Upper lobe of left lung (tissue), 4 donors: ENCODE measurements at regions not wholly inside any gene's neighbourhood (a gene's known extent, or its start where the extent isn't known, plus 50 kb on each side); places are given as distances from the start of the nearest gene placed in this dataset.

ENCODE experiments used
- EP300 ChIP-seq, 4 donors: sonication (generic); formaldehyde crosslinking; IDR thresholded peaks; one replicate each; pipeline ENCODE4 v1.5.1; 2017; ENCODE audit warnings: antibody characterized with exemption in 4 of 4, control low read depth in 2 of 4
- TF ChIP-seq, protein P1 (sequence below), 6 experiments: fragments of 450-650 bp in 4 of 6; fragments of 200-600 bp in 2 of 6; sonication (generic) in 2 of 6; IDR thresholded peaks; one replicate each; pipeline ENCODE4 v1.5.1; 2016 to 2019; ENCODE audit warnings: antibody characterized with exemption in 6 of 6

DNA sequence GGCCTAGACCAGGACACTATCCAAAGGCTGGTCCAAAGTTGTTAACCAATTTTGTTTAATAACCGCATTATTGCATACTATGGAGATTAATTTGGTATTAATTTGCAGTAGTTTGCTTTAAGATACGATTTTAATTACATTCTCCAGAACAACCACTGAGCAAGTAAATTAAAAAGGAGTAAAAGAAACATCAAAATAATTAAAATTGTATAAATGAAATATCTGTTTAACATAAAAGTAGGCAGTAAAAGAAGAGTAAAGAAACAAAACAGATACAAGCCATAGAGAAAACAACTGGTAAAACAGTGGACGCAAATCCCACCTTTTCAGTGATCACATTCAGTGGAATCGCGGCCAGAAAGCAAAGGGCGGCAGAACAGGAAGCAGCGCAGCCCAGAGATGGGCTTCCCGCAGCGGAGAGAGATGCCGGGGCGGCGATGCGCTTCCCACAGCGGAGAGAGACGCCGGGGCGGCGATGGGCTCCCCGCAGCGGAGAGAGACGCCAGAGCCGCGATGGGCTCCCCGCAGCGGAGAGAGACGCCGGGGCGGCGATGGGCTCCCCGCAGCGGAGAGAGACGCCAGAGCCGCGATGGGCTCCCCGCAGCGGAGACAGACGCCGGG lies 176.8 kb downstream of the RTP5 start:
- TF ChIP-seq, protein P1, sequence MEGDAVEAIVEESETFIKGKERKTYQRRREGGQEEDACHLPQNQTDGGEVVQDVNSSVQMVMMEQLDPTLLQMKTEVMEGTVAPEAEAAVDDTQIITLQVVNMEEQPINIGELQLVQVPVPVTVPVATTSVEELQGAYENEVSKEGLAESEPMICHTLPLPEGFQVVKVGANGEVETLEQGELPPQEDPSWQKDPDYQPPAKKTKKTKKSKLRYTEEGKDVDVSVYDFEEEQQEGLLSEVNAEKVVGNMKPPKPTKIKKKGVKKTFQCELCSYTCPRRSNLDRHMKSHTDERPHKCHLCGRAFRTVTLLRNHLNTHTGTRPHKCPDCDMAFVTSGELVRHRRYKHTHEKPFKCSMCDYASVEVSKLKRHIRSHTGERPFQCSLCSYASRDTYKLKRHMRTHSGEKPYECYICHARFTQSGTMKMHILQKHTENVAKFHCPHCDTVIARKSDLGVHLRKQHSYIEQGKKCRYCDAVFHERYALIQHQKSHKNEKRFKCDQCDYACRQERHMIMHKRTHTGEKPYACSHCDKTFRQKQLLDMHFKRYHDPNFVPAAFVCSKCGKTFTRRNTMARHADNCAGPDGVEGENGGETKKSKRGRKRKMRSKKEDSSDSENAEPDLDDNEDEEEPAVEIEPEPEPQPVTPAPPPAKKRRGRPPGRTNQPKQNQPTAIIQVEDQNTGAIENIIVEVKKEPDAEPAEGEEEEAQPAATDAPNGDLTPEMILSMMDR (IDR thresholded peaks at IDR 0.05), result no peak
- TF ChIP-seq EP300 (IDR thresholded peaks at IDR 0.05), result no peak
